ENCODE measurements at regions not wholly inside any gene's neighbourhood (a gene's known extent, or its start where the extent isn't known, plus 50 kb on each side); places are given as distances from the start of the nearest gene placed in this dataset.
"Not testable (repeated sequence)": the region's sequence is repeated elsewhere in the genome, so short reads cannot be mapped to it uniquely, and the experiment has no call there.

GRCh38 chr7:120060281-120060680, 212.7 kb upstream of the KCND2 start:
- TF ChIP-seq CSRNP3 (CRISPR knock-in tag; IDR thresholded peaks at IDR 0.05) (no peak), POU6F1 (CRISPR knock-in tag; IDR thresholded peaks at IDR 0.05; ENCODE audit: borderline replicate concordance, low read depth) (no peak)
- ATAC-seq = no peak

GRCh38 chr7:120060875-120061274, 212.1 kb upstream of the KCND2 start:
- ATAC-seq = no peak
- TF ChIP-seq TSHZ2 (CRISPR knock-in tag; IDR thresholded peaks at IDR 0.05) = no peak
- no peak for TF ChIP-seq ZNF8 (CRISPR knock-in tag; IDR thresholded peaks at IDR 0.05)

GRCh38 chr7:120064565-120064964, 208.4 kb upstream of the KCND2 start:
- no peak for ATAC-seq
- TF ChIP-seq CSDC2 (CRISPR knock-in tag; IDR thresholded peaks at IDR 0.05) (no peak), RARB (CRISPR knock-in tag; IDR thresholded peaks at IDR 0.05) (no peak), CSRNP3 (CRISPR knock-in tag; IDR thresholded peaks at IDR 0.05) (no peak), ZNF8 (CRISPR knock-in tag; IDR thresholded peaks at IDR 0.05) (no peak), POU6F1 (CRISPR knock-in tag; IDR thresholded peaks at IDR 0.05; ENCODE audit: borderline replicate concordance, low read depth) (no peak), ZFP3 (CRISPR knock-in tag; IDR thresholded peaks at IDR 0.05) (no peak), TSHZ2 (CRISPR knock-in tag; IDR thresholded peaks at IDR 0.05) (no peak), BACH2 (CRISPR knock-in tag; IDR thresholded peaks at IDR 0.05; ENCODE audit: borderline replicate concordance) (no peak), SNAI2 (CRISPR knock-in tag; IDR thresholded peaks at IDR 0.05) (no peak), GLIS3 (CRISPR knock-in tag; IDR thresholded peaks at IDR 0.05) (no peak), ISL1 (CRISPR knock-in tag; IDR thresholded peaks at IDR 0.05) (no peak), ESRRG (CRISPR knock-in tag; IDR thresholded peaks at IDR 0.05) (no peak), PPARA (CRISPR knock-in tag; IDR thresholded peaks at IDR 0.05; ENCODE audit: borderline replicate concordance) (no peak), ARNTL (CRISPR knock-in tag; IDR thresholded peaks at IDR 0.05; ENCODE audit: borderline replicate concordance, low read depth) (no peak), CREB5 (CRISPR knock-in tag; IDR thresholded peaks at IDR 0.05; ENCODE audit: low read depth) (no peak), ZC3H10 (CRISPR knock-in tag; IDR thresholded peaks at IDR 0.05) (no peak), PATZ1 (CRISPR knock-in tag; IDR thresholded peaks at IDR 0.05; ENCODE audit: borderline replicate concordance) (no peak)

GRCh38 chr7:120066898-120067297, 206.1 kb upstream of the KCND2 start:
- ATAC-seq = not testable (repeated sequence)

Data from SK-N-SH treated with all-trans-retinoic acid at 6 μM for 48 hours (cell line).